ENCODE measurements at regions not wholly inside any gene's neighbourhood (a gene's known extent, or its start where the extent isn't known, plus 50 kb on each side); places are given as distances from the start of the nearest gene placed in this dataset.

DNA sequence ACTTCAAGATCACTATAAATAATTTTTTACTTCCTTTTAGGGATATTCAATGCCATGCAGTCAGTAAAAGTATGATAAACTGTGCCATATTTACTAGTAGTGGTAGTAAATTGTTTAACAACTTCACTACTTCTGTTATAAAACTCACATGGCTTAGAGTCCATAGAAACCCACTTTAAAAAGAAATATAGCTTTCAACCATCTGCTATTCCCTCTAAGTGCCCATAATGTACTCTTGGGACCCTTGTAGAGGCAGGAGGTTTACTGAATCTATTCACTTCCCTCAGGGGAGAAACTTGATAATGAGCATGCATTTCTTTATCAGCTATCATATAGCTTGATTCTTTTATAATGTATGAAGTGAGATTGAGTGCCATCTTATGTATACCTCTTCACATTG lies 1448.4 kb upstream of the ALCAM start:
- Histone ChIP-seq H3K4me3 (replicated peaks; ENCODE audit: insufficient read depth, low read length) (no peak overlapping the region), H3K27me3 (ENCODE audit: insufficient read depth, poor library complexity, severe bottlenecking) (no peaks in the 10 kb centered on the region), H3K27ac (replicated peaks) (no peak overlapping the region)
- no peak for DNase-seq (ENCODE audit: low read depth in 1 of 2, low spot score in 1 of 2)
- TF ChIP-seq GABPA (IDR thresholded peaks at IDR 0.05; ENCODE audit: low read depth) (no peak), POLR2AphosphoS5 (IDR thresholded peaks at IDR 0.05; ENCODE audit: low read depth) (no peak), SPI1 (IDR thresholded peaks at IDR 0.05; ENCODE audit: borderline replicate concordance, low read depth) (no peak)
- TF ChIP-seq, protein P1, sequence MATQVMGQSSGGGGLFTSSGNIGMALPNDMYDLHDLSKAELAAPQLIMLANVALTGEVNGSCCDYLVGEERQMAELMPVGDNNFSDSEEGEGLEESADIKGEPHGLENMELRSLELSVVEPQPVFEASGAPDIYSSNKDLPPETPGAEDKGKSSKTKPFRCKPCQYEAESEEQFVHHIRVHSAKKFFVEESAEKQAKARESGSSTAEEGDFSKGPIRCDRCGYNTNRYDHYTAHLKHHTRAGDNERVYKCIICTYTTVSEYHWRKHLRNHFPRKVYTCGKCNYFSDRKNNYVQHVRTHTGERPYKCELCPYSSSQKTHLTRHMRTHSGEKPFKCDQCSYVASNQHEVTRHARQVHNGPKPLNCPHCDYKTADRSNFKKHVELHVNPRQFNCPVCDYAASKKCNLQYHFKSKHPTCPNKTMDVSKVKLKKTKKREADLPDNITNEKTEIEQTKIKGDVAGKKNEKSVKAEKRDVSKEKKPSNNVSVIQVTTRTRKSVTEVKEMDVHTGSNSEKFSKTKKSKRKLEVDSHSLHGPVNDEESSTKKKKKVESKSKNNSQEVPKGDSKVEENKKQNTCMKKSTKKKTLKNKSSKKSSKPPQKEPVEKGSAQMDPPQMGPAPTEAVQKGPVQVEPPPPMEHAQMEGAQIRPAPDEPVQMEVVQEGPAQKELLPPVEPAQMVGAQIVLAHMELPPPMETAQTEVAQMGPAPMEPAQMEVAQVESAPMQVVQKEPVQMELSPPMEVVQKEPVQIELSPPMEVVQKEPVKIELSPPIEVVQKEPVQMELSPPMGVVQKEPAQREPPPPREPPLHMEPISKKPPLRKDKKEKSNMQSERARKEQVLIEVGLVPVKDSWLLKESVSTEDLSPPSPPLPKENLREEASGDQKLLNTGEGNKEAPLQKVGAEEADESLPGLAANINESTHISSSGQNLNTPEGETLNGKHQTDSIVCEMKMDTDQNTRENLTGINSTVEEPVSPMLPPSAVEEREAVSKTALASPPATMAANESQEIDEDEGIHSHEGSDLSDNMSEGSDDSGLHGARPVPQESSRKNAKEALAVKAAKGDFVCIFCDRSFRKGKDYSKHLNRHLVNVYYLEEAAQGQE (IDR thresholded peaks at IDR 0.05; ENCODE audit: insufficient replicate concordance, low read depth), result no peak
- TF ChIP-seq, protein P2, sequence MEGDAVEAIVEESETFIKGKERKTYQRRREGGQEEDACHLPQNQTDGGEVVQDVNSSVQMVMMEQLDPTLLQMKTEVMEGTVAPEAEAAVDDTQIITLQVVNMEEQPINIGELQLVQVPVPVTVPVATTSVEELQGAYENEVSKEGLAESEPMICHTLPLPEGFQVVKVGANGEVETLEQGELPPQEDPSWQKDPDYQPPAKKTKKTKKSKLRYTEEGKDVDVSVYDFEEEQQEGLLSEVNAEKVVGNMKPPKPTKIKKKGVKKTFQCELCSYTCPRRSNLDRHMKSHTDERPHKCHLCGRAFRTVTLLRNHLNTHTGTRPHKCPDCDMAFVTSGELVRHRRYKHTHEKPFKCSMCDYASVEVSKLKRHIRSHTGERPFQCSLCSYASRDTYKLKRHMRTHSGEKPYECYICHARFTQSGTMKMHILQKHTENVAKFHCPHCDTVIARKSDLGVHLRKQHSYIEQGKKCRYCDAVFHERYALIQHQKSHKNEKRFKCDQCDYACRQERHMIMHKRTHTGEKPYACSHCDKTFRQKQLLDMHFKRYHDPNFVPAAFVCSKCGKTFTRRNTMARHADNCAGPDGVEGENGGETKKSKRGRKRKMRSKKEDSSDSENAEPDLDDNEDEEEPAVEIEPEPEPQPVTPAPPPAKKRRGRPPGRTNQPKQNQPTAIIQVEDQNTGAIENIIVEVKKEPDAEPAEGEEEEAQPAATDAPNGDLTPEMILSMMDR (IDR thresholded peaks at IDR 0.05; ENCODE audit: insufficient read depth, low read length), result no peak

DNA sequence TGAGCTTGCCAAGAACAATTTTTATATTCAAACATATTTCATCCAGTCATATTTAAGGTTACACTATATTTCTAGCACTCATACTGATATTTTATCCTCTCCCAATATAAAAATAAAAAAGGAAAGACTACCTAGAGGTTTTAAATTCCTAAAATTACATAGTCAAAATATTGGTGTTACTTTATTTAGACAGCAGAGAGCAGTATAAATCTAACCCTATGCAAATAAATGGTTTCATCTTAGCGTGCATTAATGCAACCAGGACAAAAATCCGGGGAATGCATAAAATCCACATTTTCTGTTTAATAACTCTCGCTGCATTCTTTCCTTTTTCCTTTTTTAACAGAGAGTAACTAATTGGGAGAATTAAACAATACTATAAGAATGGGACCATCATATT lies 1447.4 kb upstream of the ALCAM start:
- TF ChIP-seq SPI1 (IDR thresholded peaks at IDR 0.05; ENCODE audit: borderline replicate concordance, low read depth) (no peak), POLR2AphosphoS5 (IDR thresholded peaks at IDR 0.05; ENCODE audit: low read depth) (no peak), GABPA (IDR thresholded peaks at IDR 0.05; ENCODE audit: low read depth) (no peak)
- TF ChIP-seq, protein P2 (IDR thresholded peaks at IDR 0.05; ENCODE audit: insufficient read depth, low read length), result no peak
- TF ChIP-seq, protein P1 (IDR thresholded peaks at IDR 0.05; ENCODE audit: insufficient replicate concordance, low read depth), result no peak
- no peak overlapping the region for H3K4me3 ChIP-seq (replicated peaks; ENCODE audit: insufficient read depth, low read length)
- H3K27me3 ChIP-seq (ENCODE audit: insufficient read depth, poor library complexity, severe bottlenecking), result no peaks in the 10 kb centered on the region
- H3K27ac ChIP-seq (replicated peaks), result no peak overlapping the region
- DNase-seq (ENCODE audit: low read depth in 1 of 2, low spot score in 1 of 2), result no peak

DNA sequence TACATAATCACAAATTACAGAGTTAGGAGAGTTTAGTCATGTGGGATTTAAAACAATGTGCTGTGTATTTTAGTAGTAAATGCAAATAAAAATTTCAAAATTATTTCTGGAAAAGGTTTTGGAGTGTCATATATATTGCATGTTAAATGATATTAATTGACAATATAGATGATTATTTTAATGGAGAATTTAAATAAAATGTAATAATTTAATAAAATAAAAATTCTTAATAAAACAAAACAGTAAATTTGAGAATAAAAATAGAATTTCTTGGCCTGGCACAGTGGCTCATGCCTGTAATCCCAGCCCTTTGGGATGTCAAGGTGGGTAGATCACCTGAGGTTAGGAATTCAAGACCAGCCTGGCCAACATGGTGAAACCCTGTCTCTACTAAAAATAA lies 1442.8 kb upstream of the ALCAM start:
- TF ChIP-seq, protein P1 (IDR thresholded peaks at IDR 0.05; ENCODE audit: insufficient replicate concordance, low read depth), result no peak
- TF ChIP-seq SPI1 (IDR thresholded peaks at IDR 0.05; ENCODE audit: borderline replicate concordance, low read depth), result no peak
- H3K27me3 ChIP-seq (ENCODE audit: insufficient read depth, poor library complexity, severe bottlenecking), result no peaks in the 10 kb centered on the region
- H3K27ac ChIP-seq (replicated peaks), result no peak overlapping the region
- no peak overlapping the region for H3K4me3 ChIP-seq (replicated peaks; ENCODE audit: insufficient read depth, low read length)
- no peak for DNase-seq (ENCODE audit: low read depth in 1 of 2, low spot score in 1 of 2)

DNA sequence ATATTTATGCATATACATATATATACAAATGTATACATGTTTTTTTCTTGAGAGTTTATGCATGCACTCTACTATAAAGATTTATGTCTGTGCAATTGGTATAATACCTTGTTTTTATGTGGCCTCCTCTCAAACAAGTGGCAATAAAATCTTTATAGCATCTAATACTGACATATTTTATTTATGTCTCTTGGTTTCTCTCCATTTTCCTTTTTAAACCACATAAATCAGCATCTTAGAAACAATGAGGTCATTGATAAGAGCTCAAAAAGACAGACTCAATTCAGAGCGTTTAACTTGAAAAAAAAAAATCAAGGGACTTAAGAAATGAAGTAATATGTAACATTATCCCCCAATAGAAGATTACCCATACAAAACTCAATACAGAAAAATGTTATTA lies 1442.2 kb upstream of the ALCAM start:
- Histone ChIP-seq H3K27me3 (ENCODE audit: insufficient read depth, poor library complexity, severe bottlenecking) (no peaks in the 10 kb centered on the region), H3K27ac (replicated peaks) (no peak overlapping the region), H3K4me3 (replicated peaks; ENCODE audit: insufficient read depth, low read length) (no peak overlapping the region)
- TF ChIP-seq GABPA (IDR thresholded peaks at IDR 0.05; ENCODE audit: low read depth), result no peak
- TF ChIP-seq SPI1 (IDR thresholded peaks at IDR 0.05; ENCODE audit: borderline replicate concordance, low read depth), result no peak
- TF ChIP-seq, protein P2 (IDR thresholded peaks at IDR 0.05; ENCODE audit: insufficient read depth, low read length), result no peak
- no peak for TF ChIP-seq POLR2AphosphoS5 (IDR thresholded peaks at IDR 0.05; ENCODE audit: low read depth)
- TF ChIP-seq, protein P1 (IDR thresholded peaks at IDR 0.05; ENCODE audit: insufficient replicate concordance, low read depth), result no peak
- DNase-seq (ENCODE audit: low read depth in 1 of 2, low spot score in 1 of 2), result no peak

All from HL-60 (cell line).